Activated CD4-positive, alpha-beta T cell treated with anti-CD3 and anti-CD28 coated beads, Interleukin-2, amount 50 U/mL, for 16 hours (primary cell): ENCODE measurements at regions not wholly inside any gene's neighbourhood (a gene's known extent, or its start where the extent isn't known, plus 50 kb on each side); places are given as distances from the start of the nearest gene placed in this dataset.

ENCODE experiments used
- DNase-seq: peaks from one replicate; pipeline ENCODE4 v3.0.0-alpha.2; 2020

DNA sequence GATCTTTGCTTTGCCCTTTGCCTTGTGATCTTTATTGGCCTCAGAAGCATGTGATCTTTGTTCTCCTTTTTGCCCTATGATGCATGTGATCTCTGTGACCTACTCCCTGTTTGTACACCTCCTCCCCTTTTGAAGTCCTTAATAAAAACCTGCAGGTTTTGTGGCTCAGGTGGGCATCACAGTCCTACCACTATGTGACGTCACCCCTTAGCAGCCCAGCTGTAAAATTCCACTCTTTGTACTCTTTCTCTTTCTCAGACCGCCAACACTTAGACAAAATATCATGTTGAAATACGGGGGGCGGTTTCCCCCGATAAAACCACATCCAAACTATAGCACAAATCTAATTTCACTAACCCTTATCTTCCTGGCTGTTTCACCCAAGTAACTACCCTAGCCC, 76.7 kb upstream of the RAPGEF4 start:
- no peak for DNase-seq

GRCh38 chr2:172662099-172662498, 73.5 kb upstream of the RAPGEF4 start:
- DNase-seq: no peak

DNA sequence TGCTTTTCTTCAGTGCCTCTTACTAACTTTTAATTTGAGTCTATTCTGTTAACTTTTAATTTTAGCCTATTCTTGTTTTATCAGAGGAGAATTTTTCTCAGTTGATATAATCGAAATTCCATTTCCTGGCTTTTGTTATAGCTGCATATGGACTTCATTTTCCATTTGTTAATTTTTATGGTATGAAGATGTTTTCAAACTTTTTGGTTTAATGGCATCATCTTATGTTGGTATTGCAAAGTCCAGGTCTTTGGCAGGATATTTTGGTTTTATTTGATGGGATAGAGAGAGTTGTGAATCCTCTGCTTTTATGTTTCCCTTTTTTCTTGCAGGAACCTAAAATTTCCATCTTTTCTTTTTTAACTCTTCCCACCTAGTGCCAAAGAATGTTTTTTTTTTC, 70.9 kb upstream of the RAPGEF4 start:
- DNase-seq: no peak

DNA sequence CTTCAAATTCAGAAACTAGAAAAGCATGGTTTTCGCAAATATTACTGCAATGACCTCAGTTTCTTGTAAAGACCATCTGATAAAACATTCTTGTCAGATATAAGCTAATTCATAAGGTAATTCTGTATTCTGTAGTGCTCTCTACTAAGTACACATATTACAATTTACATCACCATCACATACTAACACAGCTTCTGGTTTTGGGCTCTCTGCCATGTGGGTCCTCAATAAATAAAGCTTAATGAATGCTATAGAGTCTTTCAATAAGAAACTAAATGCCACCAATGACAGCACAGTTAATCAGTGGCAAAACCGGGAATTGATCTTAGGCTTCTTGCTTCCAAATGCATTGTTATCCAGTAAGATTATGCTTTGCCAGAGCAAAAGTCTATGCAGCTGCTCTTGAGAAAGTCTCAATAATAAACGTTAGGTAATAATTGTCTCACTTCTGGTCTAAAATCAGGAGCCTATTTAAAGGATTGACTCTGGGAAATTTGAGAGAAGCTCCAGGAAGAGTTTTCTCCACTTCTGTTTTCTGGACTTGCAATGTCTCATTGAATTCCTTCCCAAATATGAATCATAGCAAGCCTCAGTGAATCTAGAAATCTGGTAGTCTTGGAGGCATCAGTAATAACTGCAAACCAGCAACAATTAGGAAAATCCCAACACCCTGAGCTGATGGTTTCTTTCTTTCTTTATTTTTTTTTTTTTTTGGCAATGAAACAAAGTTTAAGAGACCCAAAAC, 67.9 kb upstream of the RAPGEF4 start:
- DNase-seq: no peak

GRCh38 chr2:172671501-172671900, 64.1 kb upstream of the RAPGEF4 start:
- no peak for DNase-seq

DNA sequence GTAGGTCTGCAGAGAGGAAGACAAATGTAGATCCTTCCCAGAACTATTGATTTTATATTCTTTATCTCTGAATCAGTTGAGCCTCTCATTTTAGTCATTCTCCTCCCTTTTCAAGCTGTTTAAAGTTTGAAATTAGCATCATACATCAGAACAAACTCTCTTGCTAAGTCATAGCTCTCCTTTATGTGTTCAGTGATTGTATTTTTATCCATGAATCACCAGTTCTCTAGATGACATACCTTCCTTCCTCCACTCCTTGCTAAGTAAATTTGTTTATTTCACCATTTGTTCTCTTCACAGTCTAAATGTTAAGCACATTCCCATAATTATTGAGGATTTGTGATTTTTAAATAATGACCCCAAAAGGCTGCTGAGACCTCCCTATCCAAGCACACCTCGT, 63.5 kb upstream of the RAPGEF4 start:
- peak; percentile 8 for DNase-seq

DNA sequence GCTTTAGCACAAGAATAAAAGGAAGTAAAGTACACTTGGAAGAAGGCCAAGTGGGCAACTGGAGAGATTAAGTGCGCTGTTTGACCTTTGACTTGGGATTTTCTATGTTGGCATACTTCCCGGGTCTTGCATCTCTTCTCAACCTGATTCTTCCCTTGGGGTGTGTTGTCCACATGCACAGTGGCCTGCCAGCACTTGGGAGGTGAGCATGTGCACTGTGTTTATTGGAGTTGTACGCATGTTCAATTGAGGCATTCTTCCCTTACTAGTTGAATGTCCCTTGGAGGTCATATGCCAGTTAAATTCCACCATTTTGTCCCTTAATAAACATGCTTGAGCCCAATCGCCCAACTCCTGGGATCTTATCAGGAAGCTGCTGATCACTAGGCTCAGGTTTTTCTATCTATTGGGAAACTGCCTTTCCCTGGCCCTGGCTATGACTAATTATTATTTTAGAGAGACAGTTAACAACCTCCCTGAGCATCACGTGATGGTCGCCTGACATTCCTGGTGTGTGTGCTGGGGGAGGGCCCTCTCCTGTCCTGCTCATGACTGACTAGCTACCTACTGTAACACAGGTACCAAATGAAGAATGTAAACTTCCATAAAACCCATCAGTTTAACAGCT, 62.5 kb upstream of the RAPGEF4 start:
- no peak for DNase-seq

DNA sequence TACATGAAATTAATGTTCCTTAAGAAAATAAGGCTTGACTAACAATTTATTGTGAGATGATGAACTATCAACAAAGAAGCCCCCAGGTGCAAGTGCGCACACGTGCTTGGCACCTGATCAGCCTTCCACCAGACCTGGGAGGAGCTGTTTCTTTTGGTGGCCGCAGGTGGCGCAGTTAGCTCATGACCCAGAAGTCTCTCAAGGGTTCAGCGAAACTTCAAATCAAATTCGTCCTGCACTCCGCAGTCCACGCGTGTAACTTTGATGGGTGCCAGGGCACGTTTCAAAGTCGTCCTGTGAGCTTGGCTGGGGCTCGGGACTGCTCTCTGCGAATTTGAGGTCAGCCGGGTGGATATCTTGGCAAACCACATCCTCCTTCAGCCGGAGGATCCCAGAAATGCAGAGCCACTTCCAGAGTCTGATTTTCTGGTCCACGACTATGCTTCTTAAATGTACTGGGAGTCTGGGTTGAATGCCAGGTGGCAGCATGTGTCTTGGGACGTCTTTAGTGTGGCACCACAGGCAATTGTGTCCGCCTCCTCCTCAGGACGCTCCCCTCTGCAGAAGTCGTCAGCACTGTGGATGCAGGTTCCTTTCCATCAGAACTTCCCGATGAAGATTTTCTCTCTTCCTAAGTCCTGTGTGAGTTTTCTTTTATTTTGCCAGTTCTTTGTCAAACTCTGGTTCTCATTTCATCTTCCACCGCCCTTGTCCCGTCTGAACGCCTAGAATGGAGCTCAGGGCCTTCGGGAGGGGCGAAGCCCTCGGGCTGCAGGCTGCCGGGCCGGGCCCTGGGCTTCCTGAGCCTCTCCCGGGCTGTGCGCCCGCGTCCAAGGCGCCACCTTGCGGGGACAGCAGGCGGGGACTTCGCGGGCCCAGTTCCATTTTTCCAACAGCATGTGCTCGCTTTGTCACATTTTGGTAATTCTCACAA, 61.3 kb upstream of the RAPGEF4 start:
- peak; percentile 25 for DNase-seq

DNA sequence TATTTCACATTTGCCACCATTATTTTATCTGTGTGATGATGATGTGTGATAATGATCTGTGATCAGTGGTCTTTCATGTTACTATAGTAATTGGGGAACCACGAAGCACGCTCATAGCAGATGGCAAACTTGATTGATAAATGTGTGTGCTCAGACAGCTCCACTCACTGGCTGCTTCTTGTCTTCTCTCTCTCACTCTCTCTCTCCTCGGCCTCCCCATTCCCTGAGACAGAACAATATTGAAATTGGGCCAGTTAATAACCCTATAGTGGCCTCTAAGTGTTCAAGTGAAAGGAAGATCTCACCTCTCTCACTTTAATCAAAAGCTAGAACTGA, 60.7 kb upstream of the RAPGEF4 start:
- no peak for DNase-seq

DNA sequence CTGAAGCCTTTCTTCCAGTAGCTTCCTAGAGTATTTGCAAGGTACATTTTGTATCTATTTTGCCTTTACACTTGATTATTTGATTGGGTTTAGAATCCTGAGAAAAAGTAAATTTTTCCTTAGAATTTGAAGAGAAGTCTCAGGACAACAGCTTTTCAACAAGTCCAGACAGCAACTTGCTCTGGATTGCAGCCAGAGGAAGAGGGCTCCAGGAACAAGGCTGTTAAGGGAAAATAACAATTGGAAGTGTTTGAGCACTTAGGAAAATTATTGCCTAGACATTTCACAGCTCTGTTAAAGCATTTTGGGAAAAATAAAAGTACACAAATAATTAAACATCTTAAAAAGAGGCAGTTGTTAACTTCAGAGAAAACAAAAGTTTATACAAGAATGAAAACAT, 58.3 kb upstream of the RAPGEF4 start:
- DNase-seq: no peak

DNA sequence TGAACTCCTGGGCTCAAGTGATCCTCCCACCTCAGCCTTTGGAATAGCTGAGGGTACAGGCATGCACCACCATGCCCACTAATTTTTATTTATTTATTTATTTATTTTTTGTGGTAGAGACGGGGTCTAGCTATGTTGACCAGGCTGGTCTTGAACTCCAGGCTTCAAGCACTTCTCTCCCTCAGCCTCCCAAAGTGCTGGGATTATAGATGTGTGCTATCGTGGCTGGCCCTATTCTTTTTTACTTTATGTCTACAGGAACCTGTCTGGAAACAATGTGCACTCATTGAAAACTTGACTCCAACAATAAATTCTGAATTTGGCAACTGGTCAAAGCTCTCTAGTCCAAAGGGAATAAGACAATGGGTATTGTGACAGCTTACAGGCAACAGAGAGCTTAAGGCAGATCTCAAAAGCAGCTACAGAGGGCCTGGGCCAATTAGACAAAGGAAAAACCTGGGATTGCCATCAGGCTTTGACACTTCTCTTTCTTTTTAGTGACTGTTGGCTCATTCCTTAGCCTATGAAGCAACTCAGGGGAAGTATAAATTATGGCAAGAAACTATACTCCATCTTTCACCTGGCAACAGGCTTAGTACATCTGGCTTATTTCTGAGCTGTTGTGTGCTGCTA, 55.1 kb upstream of the RAPGEF4 start:
- DNase-seq: no peak

DNA sequence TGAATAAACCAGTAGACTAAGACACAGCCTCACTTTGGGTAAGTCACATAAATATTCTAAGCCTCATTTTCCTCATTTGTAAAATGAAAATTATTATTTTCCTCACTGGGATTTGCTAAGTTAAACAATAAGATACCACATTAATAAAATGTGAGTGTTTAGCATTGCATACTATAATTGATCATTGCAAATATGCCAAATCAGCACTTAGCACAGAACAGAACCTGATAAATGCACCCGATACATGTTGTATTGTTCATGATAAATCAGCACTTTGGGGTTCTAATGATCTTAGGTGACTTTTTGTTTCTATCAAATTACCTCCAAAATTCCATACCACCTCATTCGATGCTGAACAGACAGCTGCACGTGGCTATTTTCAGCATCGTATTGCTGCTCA, 50.2 kb upstream of the RAPGEF4 start:
- DNase-seq: no peak
